ENCODE measurements at regions not wholly inside any gene's neighbourhood (a gene's known extent, or its start where the extent isn't known, plus 50 kb on each side); places are given as distances from the start of the nearest gene placed in this dataset.

GRCh38 chr5:61802456-61802855 is 470.4 kb downstream of the ZSWIM6 start:
- no peaks in the 10 kb centered on the region; the same call in 1 of the 2 replicates for H3K9me3 ChIP-seq (ENCODE audit: control insufficient read depth, insufficient read depth, low read length)

GRCh38 chr5:61805101-61805500 is 473.0 kb downstream of the ZSWIM6 start:
- H3K9ac ChIP-seq (ENCODE audit: low read depth, low read length): no peak overlapping the region
- H3K9me3 ChIP-seq (ENCODE audit: control insufficient read depth, insufficient read depth, low read length): no peaks in the 10 kb centered on the region; the same call in 1 of the 2 replicates
- H3K36me3 ChIP-seq (ENCODE audit: insufficient read depth, low read length): no peaks in the 10 kb centered on the region
- no peaks in the 10 kb centered on the region for H3K4me1 ChIP-seq (ENCODE audit: insufficient read depth, low read length)

More at GRCh38 chr5:61802456-61802855, 470.4 kb downstream of the ZSWIM6 start:
- Histone ChIP-seq H3K4me1 (ENCODE audit: insufficient read depth, low read length) (no peaks in the 10 kb centered on the region), H3K9ac (ENCODE audit: low read depth, low read length) (no peak overlapping the region), H3K36me3 (ENCODE audit: insufficient read depth, low read length) (no peaks in the 10 kb centered on the region)

GRCh38 chr5:61806491-61807020 is 474.5 kb downstream of the ZSWIM6 start:
- H3K4me1 ChIP-seq (ENCODE audit: insufficient read depth, low read length): no peaks in the 10 kb centered on the region
- H3K9ac ChIP-seq (ENCODE audit: low read depth, low read length): no peak overlapping the region
- no peaks in the 10 kb centered on the region for H3K36me3 ChIP-seq (ENCODE audit: insufficient read depth, low read length)

GRCh38 chr5:61808091-61808490 is 476.0 kb downstream of the ZSWIM6 start:
- H3K9ac ChIP-seq (ENCODE audit: low read depth, low read length): no peak overlapping the region
- H3K9me3 ChIP-seq (ENCODE audit: control insufficient read depth, insufficient read depth, low read length): no peaks in the 10 kb centered on the region
- no peaks in the 10 kb centered on the region for H3K4me1 ChIP-seq (ENCODE audit: insufficient read depth, low read length)
- no peaks in the 10 kb centered on the region for H3K36me3 ChIP-seq (ENCODE audit: insufficient read depth, low read length)

More at GRCh38 chr5:61806491-61807020, 474.5 kb downstream of the ZSWIM6 start:
- no peaks in the 10 kb centered on the region for H3K9me3 ChIP-seq (ENCODE audit: control insufficient read depth, insufficient read depth, low read length)

GRCh38 chr5:61808909-61809308 is 476.9 kb downstream of the ZSWIM6 start:
- Histone ChIP-seq H3K9me3 (ENCODE audit: control insufficient read depth, insufficient read depth, low read length) (no peaks in the 10 kb centered on the region), H3K4me1 (ENCODE audit: insufficient read depth, low read length) (no peaks in the 10 kb centered on the region), H3K9ac (ENCODE audit: low read depth, low read length) (no peak overlapping the region), H3K36me3 (ENCODE audit: insufficient read depth, low read length) (no peaks in the 10 kb centered on the region)

GRCh38 chr5:61809651-61810050 is 477.6 kb downstream of the ZSWIM6 start:
- no peaks in the 10 kb centered on the region for H3K4me1 ChIP-seq (ENCODE audit: insufficient read depth, low read length)
- H3K9ac ChIP-seq (ENCODE audit: low read depth, low read length): no peak overlapping the region
- no peaks in the 10 kb centered on the region for H3K9me3 ChIP-seq (ENCODE audit: control insufficient read depth, insufficient read depth, low read length)

GRCh38 chr5:61811052-61811451 is 479.0 kb downstream of the ZSWIM6 start:
- H3K9me3 ChIP-seq (ENCODE audit: control insufficient read depth, insufficient read depth, low read length): no peaks in the 10 kb centered on the region
- H3K4me1 ChIP-seq (ENCODE audit: insufficient read depth, low read length): no peaks in the 10 kb centered on the region
- no peak overlapping the region for H3K9ac ChIP-seq (ENCODE audit: low read depth, low read length)
- no peaks in the 10 kb centered on the region for H3K36me3 ChIP-seq (ENCODE audit: insufficient read depth, low read length)

More at GRCh38 chr5:61809651-61810050, 477.6 kb downstream of the ZSWIM6 start:
- H3K36me3 ChIP-seq (ENCODE audit: insufficient read depth, low read length): no peaks in the 10 kb centered on the region

- H3K36me3 ChIP-seq (ENCODE audit: insufficient read depth, low read length): no peaks in the 10 kb centered on the region
- H3K4me1 ChIP-seq (ENCODE audit: insufficient read depth, low read length): peaks cover 4% of the 10 kb centered on the region; the same call in 1 of the 2 replicates
- no peak overlapping the region for H3K9ac ChIP-seq (ENCODE audit: low read depth, low read length)
- H3K9me3 ChIP-seq (ENCODE audit: control insufficient read depth, insufficient read depth, low read length): no peaks in the 10 kb centered on the region
Measured at GRCh38 chr5:61813361-61813760, 481.3 kb downstream of the ZSWIM6 start.

GRCh38 chr5:61815339-61815738 is 483.3 kb downstream of the ZSWIM6 start:
- Histone ChIP-seq H3K36me3 (ENCODE audit: insufficient read depth, low read length) (no peaks in the 10 kb centered on the region), H3K9ac (ENCODE audit: low read depth, low read length) (no peak overlapping the region)

GRCh38 chr5:61816146-61816545 is 484.1 kb downstream of the ZSWIM6 start:
- H3K9me3 ChIP-seq (ENCODE audit: control insufficient read depth, insufficient read depth, low read length): no peaks in the 10 kb centered on the region

More at GRCh38 chr5:61815339-61815738, 483.3 kb downstream of the ZSWIM6 start:
- Histone ChIP-seq H3K9me3 (ENCODE audit: control insufficient read depth, insufficient read depth, low read length) (no peaks in the 10 kb centered on the region), H3K4me1 (ENCODE audit: insufficient read depth, low read length) (peaks cover 4% of the 10 kb centered on the region; the same call in 1 of the 2 replicates)

GRCh38 chr5:61816585-61817450 is 484.8 kb downstream of the ZSWIM6 start:
- Histone ChIP-seq H3K36me3 (ENCODE audit: insufficient read depth, low read length) (no peaks in the 10 kb centered on the region), H3K4me1 (ENCODE audit: insufficient read depth, low read length) (peaks cover 4% of the 10 kb centered on the region; the same call in 1 of the 2 replicates), H3K9ac (ENCODE audit: low read depth, low read length) (no peak overlapping the region), H3K9me3 (ENCODE audit: control insufficient read depth, insufficient read depth, low read length) (no peaks in the 10 kb centered on the region)

More at GRCh38 chr5:61816146-61816545, 484.1 kb downstream of the ZSWIM6 start:
- Histone ChIP-seq H3K36me3 (ENCODE audit: insufficient read depth, low read length) (no peaks in the 10 kb centered on the region), H3K4me1 (ENCODE audit: insufficient read depth, low read length) (peaks cover 4% of the 10 kb centered on the region; the same call in 1 of the 2 replicates), H3K9ac (ENCODE audit: low read depth, low read length) (no peak overlapping the region)

- no peak overlapping the region for H3K9ac ChIP-seq (ENCODE audit: low read depth, low read length)
- no peaks in the 10 kb centered on the region for H3K36me3 ChIP-seq (ENCODE audit: insufficient read depth, low read length)
- H3K9me3 ChIP-seq (ENCODE audit: control insufficient read depth, insufficient read depth, low read length): no peaks in the 10 kb centered on the region
- H3K4me1 ChIP-seq (ENCODE audit: insufficient read depth, low read length): peaks cover 4% of the 10 kb centered on the region; the same call in 1 of the 2 replicates
Measured at GRCh38 chr5:61817472-61818326, 485.6 kb downstream of the ZSWIM6 start.

GRCh38 chr5:61820836-61821235 is 485.2 kb upstream of the KIF2A start:
- H3K9me3 ChIP-seq (ENCODE audit: control insufficient read depth, insufficient read depth, low read length): no peaks in the 10 kb centered on the region
- H3K9ac ChIP-seq (ENCODE audit: low read depth, low read length): no peak overlapping the region
- peaks cover 4% of the 10 kb centered on the region; the same call in 1 of the 2 replicates for H3K4me1 ChIP-seq (ENCODE audit: insufficient read depth, low read length)
- no peaks in the 10 kb centered on the region for H3K36me3 ChIP-seq (ENCODE audit: insufficient read depth, low read length)

GRCh38 chr5:61821561-61821960 is 484.4 kb upstream of the KIF2A start:
- Histone ChIP-seq H3K9me3 (ENCODE audit: control insufficient read depth, insufficient read depth, low read length) (no peaks in the 10 kb centered on the region), H3K36me3 (ENCODE audit: insufficient read depth, low read length) (no peaks in the 10 kb centered on the region), H3K4me1 (ENCODE audit: insufficient read depth, low read length) (peaks cover 4% of the 10 kb centered on the region; the same call in 1 of the 2 replicates), H3K9ac (ENCODE audit: low read depth, low read length) (no peak overlapping the region)
